Stomach (tissue), 8 donors: ENCODE measurements at regions not wholly inside any gene's neighbourhood (a gene's known extent, or its start where the extent isn't known, plus 50 kb on each side); places are given as distances from the start of the nearest gene placed in this dataset.

Experiments used
- DNase-seq, 2 donors: peaks; one replicate each; pipeline versions ENCODE4 v3.0.0 to v3.0.0-alpha.2; 2013 to 2019
- H3K27ac ChIP-seq, 5 donors: fragments of 200-600 bp in 4 of 5; sonication (generic) in 4 of 5; one replicate each; pipeline ENCODE4 v1.5.1; 2013 to 2019; ENCODE audit warnings: mild to moderate bottlenecking in 1 of 5, moderate library complexity in 1 of 5
- H3K27me3 ChIP-seq, 3 donors: fragments of 200-600 bp; sonication (generic); one replicate each; pipeline ENCODE4 v1.5.1; 2017 to 2019; ENCODE audit warnings: mixed run types in 1 of 3
- H3K36me3 ChIP-seq, 4 donors: fragments of 200-600 bp; sonication (generic); 1 replicate in 3 of 4; 2 replicates in 1 of 4; pipeline ENCODE4 v1.5.1; 2016 to 2019
- H3K4me1 ChIP-seq, 4 donors: fragments of 200-600 bp; sonication (generic); one replicate each; pipeline ENCODE4 v1.5.1; 2016 to 2019
- H3K4me3 ChIP-seq, 4 donors: fragments of 200-600 bp; sonication (generic) in 3 of 4; one replicate each; pipeline ENCODE4 v1.5.1; 2016 to 2019; ENCODE audit warnings: mild to moderate bottlenecking in 1 of 4
- H3K9me3 ChIP-seq, 4 donors: fragments of 200-600 bp; sonication (generic); one replicate each; pipeline ENCODE4 v1.5.1; 2016 to 2019
- EP300 ChIP-seq: sonication (generic); formaldehyde crosslinking; IDR thresholded peaks from one replicate; pipeline ENCODE4 v1.6.1; 2017; ENCODE audit warnings: antibody characterized with exemption
- POLR2A ChIP-seq, 4 donors: fragments of 450-650 bp; IDR thresholded peaks; one replicate each; pipeline ENCODE4 v1.6.1; 2016; ENCODE audit warnings: antibody characterized with exemption in 4 of 4, control low read depth in 2 of 4, mild to moderate bottlenecking in 1 of 4, moderate library complexity in 1 of 4
- POLR2AphosphoS5 ChIP-seq, 3 donors: sonication (generic); formaldehyde crosslinking; IDR thresholded peaks; one replicate each; pipeline ENCODE4 v1.6.1; 2016; ENCODE audit warnings: antibody characterized with exemption in 3 of 3
- WGBS, 5 donors: extraction: QIAGEN DNeasy Blood & Tissue Kit in 3 of 5; methylation state at CpG; one replicate each; pipeline versions ENCODE4 v1.1.5 to v1.1.7; 2013 to 2018; 5-methylcytosine and 5-hydroxymethylcytosine counted together
- intact Hi-C: fragments of 100-400 bp; cut with DNase I; formaldehyde crosslinking; loops from one replicate; pipeline ENCODE4 v1.15.1; 2023; ENCODE audit warnings: low total_unique reads
- TF ChIP-seq, protein P1 (sequence below), 7 experiments: fragments of 450-650 bp in 4 of 7; fragments of 200-600 bp in 3 of 7; sonication (generic) in 3 of 7; IDR thresholded peaks; one replicate each; pipeline ENCODE4 v1.5.1; 2016 to 2019; ENCODE audit warnings: antibody characterized with exemption in 7 of 7, control low read depth in 2 of 7, mild to moderate bottlenecking in 1 of 7
- donor health status: healthy with polysubstance abuse.
- donor health status: Bipolar disorder and iron deficiency.
- donor health status: healthy.

DNA sequence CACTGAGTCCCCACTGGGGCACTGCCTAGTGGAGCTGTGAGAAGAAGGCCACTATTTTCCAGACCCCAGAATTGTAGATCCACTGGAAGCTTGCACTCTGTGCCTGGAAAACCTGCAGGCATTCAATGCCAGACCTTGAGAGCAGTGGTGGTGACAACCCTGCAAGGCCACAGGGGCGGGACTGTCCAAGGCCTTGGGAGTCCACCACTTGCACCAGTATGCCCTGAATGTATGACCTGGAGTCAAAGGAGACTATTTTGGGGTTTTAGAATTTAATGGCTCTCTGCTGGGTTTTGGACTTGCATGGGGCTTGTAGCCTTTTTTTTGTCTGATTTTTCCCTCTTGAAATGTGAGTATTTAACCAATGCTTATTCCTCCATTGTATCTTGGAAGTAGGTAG lies 145.8 kb downstream of the MSN start:
- Histone ChIP-seq H3K4me1 (no peaks in the 10 kb centered on the region), H3K4me3 (no peak overlapping the region), H3K27me3 (no peaks in the 10 kb centered on the region), H3K27ac (no peak overlapping the region), H3K9me3 (peaks cover 0 to 20% (median 8%) of the 10 kb centered on the region in 4 donors), H3K36me3 (no peaks in the 10 kb centered on the region)
- no peak for TF ChIP-seq POLR2AphosphoS5 (IDR thresholded peaks at IDR 0.05)
- TF ChIP-seq POLR2A (IDR thresholded peaks at IDR 0.05): no peak
- no peak for TF ChIP-seq EP300
- TF ChIP-seq, protein P1, sequence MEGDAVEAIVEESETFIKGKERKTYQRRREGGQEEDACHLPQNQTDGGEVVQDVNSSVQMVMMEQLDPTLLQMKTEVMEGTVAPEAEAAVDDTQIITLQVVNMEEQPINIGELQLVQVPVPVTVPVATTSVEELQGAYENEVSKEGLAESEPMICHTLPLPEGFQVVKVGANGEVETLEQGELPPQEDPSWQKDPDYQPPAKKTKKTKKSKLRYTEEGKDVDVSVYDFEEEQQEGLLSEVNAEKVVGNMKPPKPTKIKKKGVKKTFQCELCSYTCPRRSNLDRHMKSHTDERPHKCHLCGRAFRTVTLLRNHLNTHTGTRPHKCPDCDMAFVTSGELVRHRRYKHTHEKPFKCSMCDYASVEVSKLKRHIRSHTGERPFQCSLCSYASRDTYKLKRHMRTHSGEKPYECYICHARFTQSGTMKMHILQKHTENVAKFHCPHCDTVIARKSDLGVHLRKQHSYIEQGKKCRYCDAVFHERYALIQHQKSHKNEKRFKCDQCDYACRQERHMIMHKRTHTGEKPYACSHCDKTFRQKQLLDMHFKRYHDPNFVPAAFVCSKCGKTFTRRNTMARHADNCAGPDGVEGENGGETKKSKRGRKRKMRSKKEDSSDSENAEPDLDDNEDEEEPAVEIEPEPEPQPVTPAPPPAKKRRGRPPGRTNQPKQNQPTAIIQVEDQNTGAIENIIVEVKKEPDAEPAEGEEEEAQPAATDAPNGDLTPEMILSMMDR (IDR thresholded peaks at IDR 0.05): no peak
- intact Hi-C loops: no loop called here
- WGBS, 5 donors: 42 to 78% (median 61%) methylated on average over 1 of the region's 1 CpG; no CpG with 5 or more reads in 1 of the 5 donors
- no peak for DNase-seq

DNA sequence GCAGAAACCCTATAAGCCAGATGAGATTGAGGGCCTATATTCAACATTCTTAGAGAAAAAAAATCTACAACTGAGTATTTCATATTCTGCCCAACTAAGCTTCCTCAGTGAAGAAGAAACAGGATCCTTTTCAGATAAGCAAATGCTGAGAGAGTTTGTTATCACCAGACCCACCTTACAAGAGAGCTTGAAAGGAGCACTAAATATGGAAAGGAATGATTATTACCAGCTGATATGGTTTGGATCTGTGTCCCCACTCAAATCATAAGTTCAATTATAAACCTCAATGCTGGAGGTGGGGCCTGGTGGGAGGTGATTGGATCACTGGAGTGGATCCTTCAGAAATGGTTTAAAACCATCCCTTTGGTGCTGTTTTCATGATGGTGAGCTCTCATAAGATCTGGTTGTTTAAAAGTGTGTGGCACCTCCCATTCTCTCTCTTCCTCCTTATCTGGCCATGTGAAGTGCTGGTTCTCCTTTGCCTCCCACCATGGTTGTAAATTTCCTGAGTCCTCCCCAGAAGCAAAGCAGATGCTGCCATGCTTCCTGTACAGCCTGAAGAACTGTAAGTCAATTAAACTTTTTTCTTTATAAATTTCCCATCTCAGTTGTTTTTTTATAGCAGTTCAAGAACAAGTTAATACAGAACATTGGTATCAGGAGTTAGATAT lies 144.2 kb downstream of the MSN start:
- TF ChIP-seq POLR2AphosphoS5 (IDR thresholded peaks at IDR 0.05) (no peak), POLR2A (IDR thresholded peaks at IDR 0.05) (no peak), EP300 (no peak)
- TF ChIP-seq, protein P1 (IDR thresholded peaks at IDR 0.05): no peak
- Histone ChIP-seq H3K4me1 (no peaks in the 10 kb centered on the region), H3K36me3 (no peaks in the 10 kb centered on the region), H3K27me3 (peaks cover 0 to 6% (median 0%) of the 10 kb centered on the region in 3 donors), H3K27ac (no peak overlapping the region), H3K4me3 (no peak overlapping the region), H3K9me3 (peaks cover 0 to 20% (median 8%) of the 10 kb centered on the region in 4 donors)
- intact Hi-C loops: no loop called here
- no peak for DNase-seq
